ENCODE measurements at regions not wholly inside any gene's neighbourhood (a gene's known extent, or its start where the extent isn't known, plus 50 kb on each side); places are given as distances from the start of the nearest gene placed in this dataset.

GRCh38 chr18:44238911-44239310, 441.8 kb upstream of the SETBP1 start:
- no peak for DNase-seq

- DNase-seq = no peak
Measured at GRCh38 chr18:44241020-44241419, 439.7 kb upstream of the SETBP1 start.

GRCh38 chr18:44245019-44245418, 435.7 kb upstream of the SETBP1 start:
- DNase-seq = peak; percentile 67

GRCh38 chr18:44246001-44246400, 434.7 kb upstream of the SETBP1 start:
- peak; percentile 3 for DNase-seq

GRCh38 chr18:44258086-44258485, 422.6 kb upstream of the SETBP1 start:
- no peak for DNase-seq

- DNase-seq = peak; percentile 57
Measured at GRCh38 chr18:44258576-44258975, 422.1 kb upstream of the SETBP1 start.

GRCh38 chr18:44259610-44260009, 421.1 kb upstream of the SETBP1 start:
- DNase-seq = no peak

GRCh38 chr18:44265437-44265836, 415.3 kb upstream of the SETBP1 start:
- DNase-seq = no peak

- no peak for DNase-seq
Measured at GRCh38 chr18:44273298-44273697, 407.4 kb upstream of the SETBP1 start.

- no peak for DNase-seq
Measured at GRCh38 chr18:44280479-44280878, 400.2 kb upstream of the SETBP1 start.

GRCh38 chr18:44286049-44286448, 394.6 kb upstream of the SETBP1 start:
- DNase-seq = no peak

- no peak for DNase-seq
Measured at GRCh38 chr18:44290366-44290977, 390.2 kb upstream of the SETBP1 start.

- no peak for DNase-seq
Measured at GRCh38 chr18:44298566-44298965, 382.1 kb upstream of the SETBP1 start.

- DNase-seq = no peak
Measured at GRCh38 chr18:44309185-44309584, 371.5 kb upstream of the SETBP1 start.

- DNase-seq = no peak
Measured at GRCh38 chr18:44320619-44321460, 359.8 kb upstream of the SETBP1 start.

GRCh38 chr18:44321868-44322590, 358.7 kb upstream of the SETBP1 start:
- no peak for DNase-seq

GRCh38 chr18:44323125-44323524, 357.6 kb upstream of the SETBP1 start:
- no peak for DNase-seq

- DNase-seq = no peak
Measured at GRCh38 chr18:44324361-44324760, 356.3 kb upstream of the SETBP1 start.

- DNase-seq = peak; percentile 6
Measured at GRCh38 chr18:44325903-44326635, 354.6 kb upstream of the SETBP1 start.

- DNase-seq = no peak
Measured at GRCh38 chr18:44331656-44332570, 348.8 kb upstream of the SETBP1 start.

GRCh38 chr18:44341759-44342158, 338.9 kb upstream of the SETBP1 start:
- DNase-seq = no peak

Measured in skin of body (tissue), 1 donor.